ENCODE measurements at regions not wholly inside any gene's neighbourhood (a gene's known extent, or its start where the extent isn't known, plus 50 kb on each side); places are given as distances from the start of the nearest gene placed in this dataset.

DNA sequence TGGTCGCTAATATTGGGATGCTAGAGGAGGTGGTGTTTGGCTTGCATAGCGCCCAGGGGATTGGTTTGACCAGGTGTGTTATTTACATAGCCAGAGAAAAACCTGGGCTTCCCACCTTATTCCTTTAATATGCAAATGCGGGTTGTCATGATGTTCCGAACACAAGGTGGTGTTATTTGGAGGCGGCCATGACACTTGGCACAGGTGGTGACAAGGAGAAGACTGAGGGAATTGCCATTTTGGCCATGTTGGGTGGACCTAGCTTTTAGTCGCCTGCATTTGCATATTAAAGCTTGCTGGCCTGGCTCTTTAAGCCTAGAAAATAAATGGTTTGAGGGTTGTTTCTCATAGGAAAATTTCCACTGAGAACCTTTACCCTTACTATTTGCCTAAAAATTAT is 490.5 kb downstream of the SIPA1L2 start:
- TF ChIP-seq CTCF (IDR thresholded peaks at IDR 0.05 in 8 of 11, conservative IDR thresholded peaks at IDR 0.05 in 3 of 11) (no peak), POLR2A (IDR thresholded peaks at IDR 0.05) (no peak), POLR2AphosphoS5 (IDR thresholded peaks at IDR 0.05) (no peak)
